ENCODE measurements at regions not wholly inside any gene's neighbourhood (a gene's known extent, or its start where the extent isn't known, plus 50 kb on each side); places are given as distances from the start of the nearest gene placed in this dataset.

DNA sequence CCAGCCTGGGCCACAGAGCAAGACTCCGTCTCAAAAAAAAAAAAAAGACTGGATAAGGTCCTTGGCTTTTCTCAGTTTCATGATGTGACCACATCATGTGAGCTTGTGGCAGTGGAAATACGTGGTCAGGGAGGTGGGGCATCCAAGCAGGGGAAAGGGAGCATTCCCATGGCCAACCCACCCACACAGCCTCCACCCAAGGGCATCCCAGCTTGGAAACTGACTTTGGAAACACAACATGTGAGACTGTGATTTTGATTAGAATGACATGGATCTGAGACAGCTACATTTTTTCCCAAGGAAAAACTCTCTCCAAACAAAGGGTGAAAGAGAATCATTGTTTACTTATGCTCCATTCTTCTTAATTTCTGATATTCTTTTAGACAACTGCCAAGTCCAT, 405.0 kb upstream of the ZNF507 start:
- DNase-seq (ENCODE audit: low read depth in 2 of 2), result no peak

GRCh38 chr19:31943191-31943661, 402.2 kb upstream of the ZNF507 start:
- DNase-seq (ENCODE audit: low read depth in 2 of 2), result no peak

DNA sequence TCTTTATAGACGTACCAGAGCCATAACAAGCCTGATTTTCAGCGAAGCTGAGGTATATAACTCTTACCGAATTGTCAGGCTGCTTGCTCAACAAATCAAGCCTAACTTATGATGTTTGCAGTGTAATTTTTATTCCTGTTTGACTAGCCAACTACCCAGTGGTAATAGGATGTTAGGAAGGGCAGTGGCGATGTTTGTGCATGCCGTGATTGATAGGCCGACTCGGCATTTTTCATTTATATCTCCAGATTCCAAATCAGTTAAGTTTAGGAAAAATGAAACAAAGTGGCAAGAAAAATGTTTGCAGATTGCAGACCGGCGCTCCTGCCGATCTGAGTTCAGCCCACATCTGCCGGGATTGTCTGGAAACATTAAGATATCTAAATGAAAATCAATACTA, 401.6 kb upstream of the ZNF507 start:
- DNase-seq (ENCODE audit: low read depth in 2 of 2), result no peak

GRCh38 chr19:31944326-31944725, 401.1 kb upstream of the ZNF507 start:
- DNase-seq (ENCODE audit: low read depth in 2 of 2), result no peak

DNA sequence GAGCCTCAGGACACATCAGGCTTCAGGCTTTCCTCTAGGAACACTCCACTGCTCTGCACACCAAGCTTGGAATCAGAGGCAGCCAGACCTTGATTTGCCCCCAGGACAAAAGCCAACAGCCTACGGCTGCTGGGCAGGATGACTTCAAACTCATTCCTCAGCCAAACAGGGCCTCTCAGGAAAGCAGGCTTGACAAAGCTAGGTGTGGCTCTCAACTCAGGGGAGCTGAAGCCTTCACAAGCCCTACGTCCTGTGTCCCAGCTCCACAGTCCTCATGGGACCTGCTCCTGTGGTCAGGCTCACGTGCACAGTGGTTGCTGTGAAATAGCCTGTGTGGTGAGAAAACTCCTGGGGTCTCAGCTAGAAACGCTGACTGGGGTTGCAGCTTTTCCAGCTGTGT, 398.9 kb upstream of the ZNF507 start:
- DNase-seq (ENCODE audit: low read depth in 2 of 2), result no peak

GRCh38 chr19:31947436-31948115, 397.8 kb upstream of the ZNF507 start:
- DNase-seq (ENCODE audit: low read depth in 2 of 2), result no peak

- no peak for DNase-seq (ENCODE audit: low read depth in 2 of 2)
Measured at GRCh38 chr19:31952693-31953092, 392.7 kb upstream of the ZNF507 start.

- DNase-seq (ENCODE audit: low read depth in 2 of 2), result no peak
Measured at GRCh38 chr19:31955061-31955460, 390.3 kb upstream of the ZNF507 start.

- no peak for DNase-seq (ENCODE audit: low read depth in 2 of 2)
Measured at GRCh38 chr19:31955884-31956283, 389.5 kb upstream of the ZNF507 start.

DNA sequence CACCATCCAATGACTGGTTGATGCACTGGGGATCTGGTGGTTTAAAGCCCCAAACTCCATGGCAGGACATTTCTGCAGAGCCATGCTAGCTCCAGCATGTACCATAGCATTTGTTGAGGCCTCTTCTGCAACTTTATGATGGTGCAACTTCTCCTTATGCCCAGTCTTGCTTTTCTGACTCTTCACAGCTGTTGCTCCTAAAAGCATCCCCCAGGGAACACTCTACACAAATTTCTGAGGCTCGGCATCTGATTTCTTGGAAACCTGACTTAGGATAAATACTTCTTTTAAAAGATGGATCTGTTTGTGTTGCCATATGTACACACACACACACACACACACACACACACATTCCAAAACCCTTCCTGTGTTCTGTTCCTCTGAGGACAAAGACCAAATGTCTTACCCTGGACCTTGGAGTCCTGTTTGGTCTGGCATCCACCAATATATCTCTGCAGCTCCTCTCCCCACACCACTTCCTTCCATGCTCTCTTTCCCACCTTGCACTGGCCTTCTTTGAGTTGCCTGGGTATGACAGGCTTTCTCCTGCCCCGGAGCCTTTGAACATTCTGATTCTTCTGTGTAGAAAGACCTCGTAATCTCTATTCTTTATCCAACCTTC, 388.5 kb upstream of the ZNF507 start:
- DNase-seq (ENCODE audit: low read depth in 2 of 2), result no peak

GRCh38 chr19:31957711-31958110, 387.7 kb upstream of the ZNF507 start:
- no peak for DNase-seq (ENCODE audit: low read depth in 2 of 2)

- DNase-seq (ENCODE audit: low read depth in 2 of 2), result no peak
Measured at GRCh38 chr19:31959527-31960018, 385.8 kb upstream of the ZNF507 start.

DNA sequence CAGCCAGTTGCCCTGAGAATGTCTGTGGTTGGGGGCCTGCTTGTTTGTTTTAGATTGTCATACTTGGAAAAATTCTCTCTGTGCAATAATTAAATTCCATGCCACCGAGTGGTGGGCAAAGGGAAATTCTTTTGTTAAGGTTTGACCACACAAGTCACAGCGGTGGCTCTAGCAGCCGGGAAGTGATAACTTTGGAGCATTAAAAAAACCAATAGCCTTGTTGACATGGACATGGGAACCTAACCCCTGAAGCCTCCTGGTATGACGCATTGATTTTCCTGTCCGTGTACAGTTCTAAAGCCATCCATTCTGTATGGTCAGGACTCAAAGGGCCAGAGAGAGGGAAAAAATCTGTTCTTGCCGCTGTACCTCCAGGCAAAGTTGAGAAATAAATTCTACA, 384.9 kb upstream of the ZNF507 start:
- no peak for DNase-seq (ENCODE audit: low read depth in 2 of 2)

DNA sequence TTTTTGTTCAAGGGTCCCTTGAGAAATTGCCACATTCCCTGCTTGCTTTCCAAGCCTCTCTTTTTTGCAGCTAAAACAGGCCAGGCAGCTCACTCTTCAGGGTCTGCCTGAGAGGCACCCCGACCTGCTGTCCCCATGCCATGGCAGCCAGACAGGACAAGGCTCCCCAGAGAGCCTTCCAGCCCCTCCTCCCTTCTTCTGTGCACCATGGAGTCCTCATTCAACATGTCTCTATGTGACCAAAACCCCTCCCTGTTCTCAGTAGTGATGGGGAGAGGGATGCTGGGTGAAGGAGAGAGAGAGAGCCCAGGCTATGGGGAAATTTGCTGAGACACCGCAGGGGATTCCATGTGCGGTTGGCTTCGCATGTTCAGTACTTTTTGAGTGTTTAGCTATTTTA, 384.2 kb upstream of the ZNF507 start:
- no peak for DNase-seq (ENCODE audit: low read depth in 2 of 2)

GRCh38 chr19:31961667-31962066, 383.7 kb upstream of the ZNF507 start:
- DNase-seq (ENCODE audit: low read depth in 2 of 2), result no peak

- no peak for DNase-seq (ENCODE audit: low read depth in 2 of 2)
Measured at GRCh38 chr19:31962561-31962996, 382.8 kb upstream of the ZNF507 start.

- DNase-seq (ENCODE audit: low read depth in 2 of 2), result no peak
Measured at GRCh38 chr19:31963746-31964145, 381.7 kb upstream of the ZNF507 start.

- no peak for DNase-seq (ENCODE audit: low read depth in 2 of 2)
Measured at GRCh38 chr19:31969016-31969415, 376.4 kb upstream of the ZNF507 start.

- DNase-seq (ENCODE audit: low read depth in 2 of 2), result no peak
Measured at GRCh38 chr19:31970027-31970461, 375.4 kb upstream of the ZNF507 start.

DNA sequence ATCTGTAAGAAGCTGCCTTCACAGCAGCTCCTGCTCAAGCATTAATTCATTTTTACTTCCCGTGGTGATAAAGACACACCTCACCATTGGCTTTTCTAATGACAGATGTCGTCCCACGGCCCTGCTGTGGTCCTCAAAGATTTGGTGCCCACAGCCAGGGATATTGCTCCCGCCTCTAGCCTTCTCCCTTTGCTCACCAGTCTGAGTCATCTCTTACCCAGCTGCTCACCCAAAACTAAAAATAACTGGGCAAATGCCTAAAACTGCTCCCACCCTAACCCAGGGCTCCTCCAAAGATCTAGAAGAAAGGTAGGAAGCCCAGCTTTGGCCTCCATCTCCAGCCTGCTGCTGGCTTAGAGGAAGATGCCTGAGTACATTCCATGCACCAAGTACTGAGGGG, 371.1 kb upstream of the ZNF507 start:
- DNase-seq (ENCODE audit: low read depth in 2 of 2), result no peak

- DNase-seq (ENCODE audit: low read depth in 2 of 2), result no peak
Measured at GRCh38 chr19:31974941-31975340, 370.5 kb upstream of the ZNF507 start.

GRCh38 chr19:31975461-31975860, 369.9 kb upstream of the ZNF507 start:
- no peak for DNase-seq (ENCODE audit: low read depth in 2 of 2)

GRCh38 chr19:31976775-31977536, 368.5 kb upstream of the ZNF507 start:
- no peak for DNase-seq (ENCODE audit: low read depth in 2 of 2)

Measured in stimulated activated CD8-positive, alpha-beta memory T cell treated with anti-CD3 and anti-CD28 coated beads, Interleukin-15, amount 100 ng/mL, for 48 hours (primary cell).